IMR-90 (cell line): ENCODE measurements at regions not wholly inside any gene's neighbourhood (a gene's known extent, or its start where the extent isn't known, plus 50 kb on each side); places are given as distances from the start of the nearest gene placed in this dataset.

ENCODE experiments used
- ATAC-seq: fragments of 200-7000 bp; cut with Tn5 transposase; 2 replicates; pipeline ENCODE4 v1.9.1; 2020; ENCODE audit warnings: low read depth, mild to moderate bottlenecking, moderate library complexity
- BruUV-seq: library from RNA; stranded (reverse); fragments of 400-500 nt; replicated peaks from 2 replicates; lab custom pipeline; 2021; lab: Mats Ljungman, UMichigan
- CTCF ChIA-PET: fragments of 300-600 bp; formaldehyde crosslinking; extraction: SDS; loops from one replicate; lab custom pipeline; 2021; ENCODE audit warnings: antibody characterized with exemption; lab: Yijun Ruan, JAX
- POLR2A ChIA-PET: fragments of 300-600 bp; sonication (Branson Sonifier 250); formaldehyde crosslinking; loops from one replicate; lab custom pipeline; 2022; ENCODE audit warnings: antibody characterized with exemption; ENCODE audit not compliant: unreplicated experiment; lab: Charles Lee
- DNase-seq: peaks from one replicate; pipeline ENCODE4 v3.0.0; 2013
- H2AFZ ChIP-seq: replicated peaks from 2 replicates; pipeline ENCODE3; 2013; ENCODE audit warnings: low read length, mild to moderate bottlenecking; ENCODE audit not compliant: poor library complexity
- H2AK5ac ChIP-seq: 2 replicates; pipeline ENCODE4 v1.6.1; 2013; ENCODE audit warnings: low read depth, low read length, inconsistent platforms
- H2AK9ac ChIP-seq: replicated peaks from 2 replicates; pipeline ENCODE3; 2013; ENCODE audit warnings: mild to moderate bottlenecking, low read depth, low read length, moderate library complexity; ENCODE audit not compliant: poor library complexity
- H2BK120ac ChIP-seq: 2 replicates; pipeline ENCODE4 v1.6.1; 2013; ENCODE audit warnings: low read depth, low read length, inconsistent platforms
- H2BK15ac ChIP-seq: 3 replicates; pipeline ENCODE4 v1.6.1; 2013; ENCODE audit warnings: low read depth, low read length, inconsistent platforms
- H2BK20ac ChIP-seq: 2 replicates; pipeline ENCODE4 v1.6.1; 2013; ENCODE audit warnings: low read depth, mild to moderate bottlenecking, inconsistent platforms, low read length, moderate library complexity
- H2BK5ac ChIP-seq: 2 replicates; pipeline ENCODE4 v1.6.1; 2013; ENCODE audit warnings: mild to moderate bottlenecking, low read depth, low read length, inconsistent platforms; ENCODE audit not compliant: poor library complexity, severe bottlenecking
- H3K14ac ChIP-seq: replicated peaks from 2 replicates; pipeline ENCODE4 v1.6.1; 2013; ENCODE audit warnings: low read depth, low read length, inconsistent platforms
- H3K18ac ChIP-seq: 2 replicates; pipeline ENCODE4 v1.6.1; 2013; ENCODE audit warnings: low read depth, low read length, control low read depth
- H3K23ac ChIP-seq: 2 replicates; pipeline ENCODE4 v1.6.1; 2013; ENCODE audit warnings: low read depth, low read length, inconsistent platforms
- H3K27ac ChIP-seq: 2 replicates; pipeline ENCODE4 v1.5.1; 2013; ENCODE audit warnings: mild to moderate bottlenecking, control low read depth, low read length; ENCODE audit not compliant: insufficient read depth
- H3K27me3 ChIP-seq: 2 replicates; pipeline ENCODE4 v1.6.1; 2013; ENCODE audit warnings: low read length; ENCODE audit not compliant: control insufficient read depth, insufficient read depth
- H3K36me3 ChIP-seq: 2 replicates; pipeline ENCODE4 v1.6.1; 2013; ENCODE audit warnings: low read length, mixed read lengths; ENCODE audit not compliant: control insufficient read depth, insufficient read depth
- H3K4ac ChIP-seq: 2 replicates; pipeline ENCODE4 v1.6.1; 2013; ENCODE audit warnings: low read depth, low read length, inconsistent platforms
- H3K4me1 ChIP-seq: 2 replicates; pipeline ENCODE4 v1.6.1; 2013; ENCODE audit warnings: low read length, mixed read lengths; ENCODE audit not compliant: control insufficient read depth, insufficient read depth
- H3K4me2 ChIP-seq: 2 replicates; pipeline ENCODE4 v1.6.1; 2013; ENCODE audit warnings: low read depth, mild to moderate bottlenecking, control low read depth, low read length, moderate library complexity
- H3K4me3 ChIP-seq: 2 replicates; pipeline ENCODE4 v1.5.1; 2013; ENCODE audit warnings: low read depth, mild to moderate bottlenecking, control low read depth, low read length, moderate library complexity; ENCODE audit not compliant: insufficient read depth
- H3K56ac ChIP-seq: 2 replicates; pipeline ENCODE4 v1.6.1; 2013; ENCODE audit warnings: low read length, inconsistent platforms; ENCODE audit not compliant: insufficient read depth; ENCODE audit errors: extremely low read depth
- H3K79me1 ChIP-seq, 2 experiments: 2 replicates each; pipeline ENCODE4 v1.6.1; 2013; ENCODE audit warnings: low read length in 2 of 2, inconsistent platforms in 1 of 2, low read depth in 1 of 2
- H3K9ac ChIP-seq: 2 replicates; pipeline ENCODE4 v1.6.1; 2013; ENCODE audit warnings: low read depth, low read length, control low read depth
- H3K9me1 ChIP-seq: 2 replicates; pipeline ENCODE4 v1.6.1; 2013; ENCODE audit warnings: low read length, inconsistent platforms; ENCODE audit not compliant: insufficient read depth
- H3K9me3 ChIP-seq: 2 replicates; pipeline ENCODE4 v1.6.1; 2013; ENCODE audit warnings: low read length; ENCODE audit not compliant: control insufficient read depth, insufficient read depth
- H4K20me1 ChIP-seq: 2 replicates; pipeline ENCODE4 v1.6.1; 2013; ENCODE audit warnings: low read length, inconsistent platforms; ENCODE audit not compliant: insufficient read depth
- H4K5ac ChIP-seq: 2 replicates; pipeline ENCODE4 v1.6.1; 2013; ENCODE audit warnings: mild to moderate bottlenecking, low read depth, low read length, control low read depth
- H4K8ac ChIP-seq, 2 experiments: 2 replicates each; pipeline ENCODE4 v1.6.1; 2013; ENCODE audit warnings: low read depth in 2 of 2, low read length in 2 of 2, control low read depth in 1 of 2, inconsistent platforms in 1 of 2
- H4K91ac ChIP-seq: 2 replicates; pipeline ENCODE4 v1.6.1; 2013; ENCODE audit warnings: low read depth, low read length, inconsistent platforms; ENCODE audit not compliant: insufficient read depth
- ELK1 ChIP-seq: fragments of 150-350 bp; IDR thresholded peaks from 2 replicates; pipeline ENCODE4 v1.6.1; 2016; ENCODE audit warnings: low read depth, mild to moderate bottlenecking, low read length, moderate library complexity, borderline replicate concordance
- FOS ChIP-seq: fragments of 150-350 bp; IDR thresholded peaks from 2 replicates; pipeline ENCODE4 v1.6.1; 2016; ENCODE audit warnings: low read depth, low read length
- MAZ ChIP-seq: IDR thresholded peaks from 2 replicates; pipeline ENCODE4 v1.6.1; 2012; ENCODE audit warnings: low read depth, mild to moderate bottlenecking, low read length, improper control_type of control experiment, moderate library complexity, borderline replicate concordance
- NFE2L2 ChIP-seq: fragments of 150-350 bp; IDR thresholded peaks from 2 replicates; pipeline ENCODE4 v1.6.1; 2016; ENCODE audit warnings: low read depth, mild to moderate bottlenecking, low read length
- RFX5 ChIP-seq: IDR thresholded peaks from 2 replicates; pipeline ENCODE4 v1.8.0; 2012; ENCODE audit warnings: low read depth, mild to moderate bottlenecking, low read length, moderate library complexity
- WGBS, 2 experiments: methylation state at CpG; one replicate each; pipeline versions ENCODE4 v1.1.5 to v1.1.7; 2013; ENCODE audit warnings: missing lambda C conversion rate in 2 of 2; ENCODE audit not compliant: insufficient read length in 1 of 2; ENCODE audit errors: extremely low coverage in 2 of 2; 5-methylcytosine and 5-hydroxymethylcytosine counted together
- dilution Hi-C: fragments of 300-500 bp; cut with HindIII; formaldehyde crosslinking; loops from one replicate; pipeline ENCODE4 v1.14.3; 2018; ENCODE audit warnings: low sequenced_read_pairs; ENCODE audit not compliant: unreplicated experiment
- in situ Hi-C: fragments of 300-500 bp; cut with MboI; formaldehyde crosslinking; loops from 3 replicates; pipeline ENCODE4 v1.14.3; 2019; ENCODE audit warnings: low sequenced_read_pairs, inconsistent platforms, mixed read lengths
- intact Hi-C: fragments of 100-400 bp; cut with micrococcal nuclease; formaldehyde crosslinking; loops from 2 replicates; pipeline ENCODE4 v1.10.0; 2022

DNA sequence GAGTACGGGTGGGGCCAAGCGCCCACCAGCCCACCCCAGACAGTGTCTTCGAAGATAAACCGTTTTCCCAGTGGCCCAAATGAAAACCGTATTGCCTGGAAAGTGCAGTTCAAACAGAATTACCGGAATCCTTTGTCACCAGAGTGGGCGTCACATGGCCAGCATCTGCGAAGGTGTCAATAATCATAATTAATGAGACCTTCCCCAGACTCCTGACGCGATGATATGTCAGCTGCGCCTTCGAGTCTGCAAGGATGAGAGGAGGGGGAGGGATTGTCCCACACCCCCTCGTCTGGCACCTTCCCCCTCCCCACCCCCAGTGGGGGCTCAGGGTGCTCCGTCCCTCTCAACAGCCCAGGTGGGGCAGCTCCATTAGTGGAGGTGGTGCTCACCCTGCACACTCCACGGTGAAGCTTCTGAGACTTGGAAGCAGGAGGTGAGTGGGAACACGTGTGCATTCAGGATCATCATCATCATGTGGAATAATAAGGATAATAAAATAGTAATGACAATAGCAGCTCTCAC is 215.1 kb downstream of the PTPRU start:
- POLR2A ChIA-PET = no interaction called here

More for the DNA sequence above, 215.1 kb downstream of the PTPRU start:
- dilution Hi-C loops = no loop called here
- no peak overlapping the region for H4K8ac ChIP-seq
- H2AK5ac ChIP-seq = no peak overlapping the region
- no peaks in the 10 kb centered on the region for H3K9me3 ChIP-seq
- no peak for DNase-seq
- TF ChIP-seq MAZ (no peak), FOS (no peak), ELK1 (no peak), RFX5 (no peak), NFE2L2 (no peak)
- no peak overlapping the region for H3K4me2 ChIP-seq
- no peak overlapping the region for H3K56ac ChIP-seq
- no peak overlapping the region for H3K18ac ChIP-seq
- no peak overlapping the region for H3K27ac ChIP-seq
- no peak overlapping the region for H2BK5ac ChIP-seq
- in situ Hi-C loops = loop anchor here (10.0 kb wide), 1 partner anchor 207 kb away; no protein-coding TSS in a partner anchor
- H3K4ac ChIP-seq = no peak overlapping the region
- no peaks in the 10 kb centered on the region for H3K4me1 ChIP-seq
- H3K4me3 ChIP-seq = no peak overlapping the region
- H3K36me3 ChIP-seq = no peaks in the 10 kb centered on the region
- H3K79me1 ChIP-seq = no peaks in the 10 kb centered on the region
- no peak overlapping the region for H3K23ac ChIP-seq
- BruUV-seq = no TSS peak
- 70% methylated on average over 3 of the region's 16 CpGs; no CpG with 5 or more reads in 1 of the 2 experiments for WGBS, 2 experiments
- H4K5ac ChIP-seq = no peak overlapping the region
- H3K14ac ChIP-seq = no peak overlapping the region
- no peak overlapping the region for H3K9ac ChIP-seq
- no peak for ATAC-seq
- H2BK120ac ChIP-seq = no peak overlapping the region
- intact Hi-C loops = no loop called here
- H4K91ac ChIP-seq = no peak overlapping the region
- no peak overlapping the region for H2BK15ac ChIP-seq
- no peaks in the 10 kb centered on the region for H3K9me1 ChIP-seq
- H2AK9ac ChIP-seq = no peak overlapping the region
- H2BK20ac ChIP-seq = no peak overlapping the region
- H2AFZ ChIP-seq = no peak overlapping the region
- H3K27me3 ChIP-seq = no peaks in the 10 kb centered on the region; the same call in 1 of the 2 replicates
- CTCF ChIA-PET = no interaction called here
- no peaks in the 10 kb centered on the region for H4K20me1 ChIP-seq
